ENCODE measurements at regions not wholly inside any gene's neighbourhood (a gene's known extent, or its start where the extent isn't known, plus 50 kb on each side); places are given as distances from the start of the nearest gene placed in this dataset.

GRCh38 chr14:36048667-36049066 lies 127.9 kb downstream of the PTCSC3 start:
- no peak for TF ChIP-seq EZH2phosphoT487 (IDR thresholded peaks at IDR 0.05; ENCODE audit: insufficient read depth, low read depth)
- TF ChIP-seq EZH2 (IDR thresholded peaks at IDR 0.05; ENCODE audit: insufficient read depth, poor library complexity, severe bottlenecking), result no peak

All from GM23248 (cell line).